HL-60 (cell line): ENCODE measurements at regions not wholly inside any gene's neighbourhood (a gene's known extent, or its start where the extent isn't known, plus 50 kb on each side); places are given as distances from the start of the nearest gene placed in this dataset.

Source experiments
- CTCF ChIP-seq: IDR thresholded peaks from one replicate; pipeline ENCODE4 v1.5.1; 2011; ENCODE audit warnings: low read length, control low read depth, inconsistent platforms; ENCODE audit not compliant: insufficient read depth
- POLR2AphosphoS5 ChIP-seq: IDR thresholded peaks from 2 replicates; pipeline ENCODE4 v1.6.1; 2012; ENCODE audit warnings: low read depth
- REST ChIP-seq: IDR thresholded peaks from 2 replicates; pipeline ENCODE4 v1.6.1; 2012; ENCODE audit warnings: low read depth; ENCODE audit not compliant: insufficient replicate concordance

GRCh38 chr12:89890161-89890560 is 181.5 kb upstream of the ATP2B1 start:
- no peak for TF ChIP-seq CTCF
- TF ChIP-seq POLR2AphosphoS5: no peak
- TF ChIP-seq REST: no peak
